Endodermal cell (in vitro differentiated cells): ENCODE measurements at regions not wholly inside any gene's neighbourhood (a gene's known extent, or its start where the extent isn't known, plus 50 kb on each side); places are given as distances from the start of the nearest gene placed in this dataset.

Source experiments
- DNase-seq: peaks from one replicate; pipeline ENCODE4 v3.0.0-alpha.2; 2017
- H3K27ac ChIP-seq: 2 replicates; pipeline ENCODE4 v1.5.1; 2013; ENCODE audit warnings: mild to moderate bottlenecking, low read depth, low read length, moderate library complexity
- H3K27me3 ChIP-seq: 2 replicates; pipeline ENCODE4 v1.6.1; 2013; ENCODE audit warnings: mild to moderate bottlenecking, low read length, moderate library complexity; ENCODE audit not compliant: insufficient read depth, control insufficient read depth, poor library complexity, severe bottlenecking
- H3K36me3 ChIP-seq: 2 replicates; pipeline ENCODE4 v1.7.0; 2013; ENCODE audit warnings: mild to moderate bottlenecking, low read length, moderate library complexity; ENCODE audit not compliant: control insufficient read depth, insufficient read depth
- H3K4me1 ChIP-seq: one replicate; pipeline ENCODE4 v1.7.0; 2013; ENCODE audit warnings: low read length; ENCODE audit not compliant: control insufficient read depth, insufficient read depth
- H3K4me3 ChIP-seq: 2 replicates; pipeline ENCODE4 v1.5.1; 2013; ENCODE audit warnings: mild to moderate bottlenecking, low read length, moderate library complexity
- H3K9ac ChIP-seq: 2 replicates; pipeline ENCODE4 v1.6.1; 2013; ENCODE audit warnings: mild to moderate bottlenecking, low read length, moderate library complexity; ENCODE audit not compliant: poor library complexity, severe bottlenecking; ENCODE audit errors: extremely low read depth
- H3K9me3 ChIP-seq: 2 replicates; pipeline ENCODE4 v1.6.1; 2013; ENCODE audit warnings: mild to moderate bottlenecking, low read length, moderate library complexity; ENCODE audit not compliant: control insufficient read depth
- H3K27ac Mint-ChIP-seq: 2 replicates; pipeline ENCODE4 v1.8.0; 2020; ENCODE audit warnings: mixed read lengths
- H3K27me3 Mint-ChIP-seq: 2 replicates; pipeline ENCODE4 v1.8.0; 2021; ENCODE audit warnings: mild to moderate bottlenecking, mixed read lengths; ENCODE audit not compliant: insufficient read depth
- H3K36me3 Mint-ChIP-seq: 2 replicates; pipeline ENCODE4 v1.8.0; 2020; ENCODE audit warnings: low read depth, mixed read lengths
- H3K4me1 Mint-ChIP-seq: 2 replicates; pipeline ENCODE4 v1.8.0; 2020; ENCODE audit warnings: mixed read lengths
- H3K4me3 Mint-ChIP-seq: 2 replicates; pipeline ENCODE4 v1.8.0; 2020; ENCODE audit warnings: mild to moderate bottlenecking, moderate library complexity, mixed read lengths
- H3K9me3 Mint-ChIP-seq: 2 replicates; pipeline ENCODE4 v1.8.0; 2020; ENCODE audit warnings: mild to moderate bottlenecking, mixed read lengths
- CTCF ChIP-seq: fragments of 200-600 bp; sonication (generic); conservative IDR thresholded peaks from 2 replicates; pipeline ENCODE4 v1.5.0; 2021; ENCODE audit warnings: antibody characterized with exemption, mild to moderate bottlenecking
- WGBS, 2 experiments: methylation state at CpG; one replicate each; pipeline versions ENCODE4 v1.1.5 to v1.1.7; 2013; ENCODE audit warnings: missing lambda C conversion rate in 2 of 2, mixed read lengths in 1 of 2; ENCODE audit not compliant: insufficient coverage in 1 of 2, insufficient read length in 1 of 2; 5-methylcytosine and 5-hydroxymethylcytosine counted together

GRCh38 chr3:18828637-18829036 is 319.7 kb upstream of the KCNH8 start:
- H3K27me3 Mint-ChIP-seq, result no peaks in the 10 kb centered on the region
- 93% methylated on average over 2 of the region's 2 CpGs; no CpG with 5 or more reads in 1 of the 2 experiments for WGBS, 2 experiments
- no peaks in the 10 kb centered on the region for H3K27me3 ChIP-seq
- no peak overlapping the region for H3K4me3 ChIP-seq
- H3K4me1 ChIP-seq, result no peaks in the 10 kb centered on the region
- H3K36me3 ChIP-seq, result no peaks in the 10 kb centered on the region
- no peak overlapping the region for H3K9ac ChIP-seq
- H3K27ac Mint-ChIP-seq, result no peak overlapping the region
- no peak overlapping the region for H3K27ac ChIP-seq
- DNase-seq, result no peak
- no peaks in the 10 kb centered on the region for H3K36me3 Mint-ChIP-seq
- H3K9me3 Mint-ChIP-seq, result no peaks in the 10 kb centered on the region
- no peaks in the 10 kb centered on the region for H3K4me1 Mint-ChIP-seq
- no peak for TF ChIP-seq CTCF
- no peak overlapping the region for H3K4me3 Mint-ChIP-seq
- H3K9me3 ChIP-seq, result no peaks in the 10 kb centered on the region

- Histone ChIP-seq H3K4me3 (no peak overlapping the region), H3K4me1 (no peaks in the 10 kb centered on the region), H3K27me3 (no peaks in the 10 kb centered on the region), H3K9me3 (no peaks in the 10 kb centered on the region), H3K27ac (no peak overlapping the region), H3K36me3 (no peaks in the 10 kb centered on the region), H3K9ac (no peak overlapping the region)
- 83 to 100% methylated on average over 1 to 3 of the region's 3 CpGs for WGBS, 2 experiments
- no peak overlapping the region for H3K4me3 Mint-ChIP-seq
- no peak for DNase-seq
- H3K36me3 Mint-ChIP-seq, result no peaks in the 10 kb centered on the region
- no peaks in the 10 kb centered on the region for H3K9me3 Mint-ChIP-seq
- no peak for TF ChIP-seq CTCF
- H3K27ac Mint-ChIP-seq, result no peak overlapping the region
- H3K27me3 Mint-ChIP-seq, result no peaks in the 10 kb centered on the region
- no peaks in the 10 kb centered on the region for H3K4me1 Mint-ChIP-seq
Measured at GRCh38 chr3:18827664-18828063, 320.6 kb upstream of the KCNH8 start.

GRCh38 chr3:18825665-18826064 is 322.6 kb upstream of the KCNH8 start:
- Histone ChIP-seq H3K36me3 (no peaks in the 10 kb centered on the region), H3K27me3 (no peaks in the 10 kb centered on the region), H3K27ac (no peak overlapping the region), H3K4me1 (no peaks in the 10 kb centered on the region), H3K9ac (no peak overlapping the region), H3K9me3 (no peaks in the 10 kb centered on the region), H3K4me3 (no peak overlapping the region)
- Mint-ChIP-seq H3K9me3 (no peaks in the 10 kb centered on the region), H3K4me1 (no peaks in the 10 kb centered on the region), H3K27me3 (no peaks in the 10 kb centered on the region), H3K36me3 (no peaks in the 10 kb centered on the region), H3K27ac (no peak overlapping the region), H3K4me3 (no peak overlapping the region)
- no peak for DNase-seq
- TF ChIP-seq CTCF, result no peak
- WGBS, 2 experiments, result 93 to 100% methylated on average over 1 to 2 of the region's 2 CpGs
